Progenitor cell of endocrine pancreas (in vitro differentiated cells): ENCODE measurements at regions not wholly inside any gene's neighbourhood (a gene's known extent, or its start where the extent isn't known, plus 50 kb on each side); places are given as distances from the start of the nearest gene placed in this dataset.

ENCODE experiments used
- DNase-seq: peaks from one replicate; pipeline ENCODE4 v3.0.0; 2021; ENCODE audit warnings: low spot score; ENCODE audit not compliant: unreplicated experiment
- H3K27ac Mint-ChIP-seq: 2 replicates; pipeline ENCODE4 v1.8.0; 2021; ENCODE audit warnings: mild to moderate bottlenecking, moderate library complexity, mixed read lengths
- H3K27me3 Mint-ChIP-seq: 2 replicates; pipeline ENCODE4 v1.8.0; 2021; ENCODE audit warnings: mixed read lengths
- H3K36me3 Mint-ChIP-seq: 2 replicates; pipeline ENCODE4 v1.8.0; 2022; ENCODE audit warnings: mixed read lengths; ENCODE audit not compliant: insufficient read depth
- H3K4me1 Mint-ChIP-seq: 2 replicates; pipeline ENCODE4 v1.8.0; 2021; ENCODE audit warnings: low read depth, mixed read lengths
- H3K4me3 Mint-ChIP-seq: 2 replicates; pipeline ENCODE4 v1.8.0; 2021; ENCODE audit warnings: low read depth, mild to moderate bottlenecking, moderate library complexity, mixed read lengths
- H3K9me3 Mint-ChIP-seq: 2 replicates; pipeline ENCODE4 v1.8.0; 2021; ENCODE audit warnings: low read depth, mixed read lengths
- TF ChIP-seq, protein P1 (sequence below): fragments of 200-600 bp; sonication (generic); IDR thresholded peaks from one replicate; pipeline ENCODE4 v1.5.0; 2021; ENCODE audit warnings: antibody characterized with exemption, mild to moderate bottlenecking; ENCODE audit not compliant: unreplicated experiment

DNA sequence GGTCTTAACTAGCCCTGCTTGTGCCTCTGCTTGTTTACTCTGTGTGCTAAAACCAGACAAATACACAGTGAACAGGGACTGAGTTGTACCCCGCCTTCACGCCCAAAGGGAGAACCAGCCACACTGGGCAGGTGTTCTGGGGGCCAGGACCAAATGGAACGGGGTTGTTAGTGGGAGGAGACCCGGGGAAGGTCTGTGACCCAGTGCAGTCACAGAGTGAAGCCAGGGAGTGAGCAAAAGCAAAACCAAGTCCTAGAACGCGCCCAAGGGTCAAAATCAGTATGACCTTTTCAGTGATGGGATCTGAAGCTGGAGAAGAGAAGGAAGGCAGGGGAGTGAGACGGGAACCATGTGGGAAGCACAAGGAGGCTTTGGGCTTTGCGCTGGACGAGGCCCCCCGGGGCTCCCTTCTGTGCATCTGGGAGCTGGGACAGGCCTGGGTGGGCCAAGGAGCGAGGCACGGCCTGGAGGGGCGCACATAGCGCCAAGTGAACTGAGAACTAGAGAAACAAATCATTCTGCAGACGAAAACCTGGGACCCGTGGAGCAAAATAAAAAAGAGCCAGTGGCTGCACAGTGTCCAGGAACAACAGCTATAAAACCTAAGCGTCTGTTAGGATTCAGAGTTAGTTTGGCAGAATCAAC, 78.3 kb upstream of the ALDH1A3 start:
- Mint-ChIP-seq H3K9me3 (peaks cover 11% of the 10 kb centered on the region), H3K27ac (no peak overlapping the region), H3K36me3 (no peaks in the 10 kb centered on the region), H3K4me1 (no peaks in the 10 kb centered on the region), H3K27me3 (no peaks in the 10 kb centered on the region), H3K4me3 (no peak overlapping the region)
- DNase-seq = no peak
- TF ChIP-seq, protein P1, sequence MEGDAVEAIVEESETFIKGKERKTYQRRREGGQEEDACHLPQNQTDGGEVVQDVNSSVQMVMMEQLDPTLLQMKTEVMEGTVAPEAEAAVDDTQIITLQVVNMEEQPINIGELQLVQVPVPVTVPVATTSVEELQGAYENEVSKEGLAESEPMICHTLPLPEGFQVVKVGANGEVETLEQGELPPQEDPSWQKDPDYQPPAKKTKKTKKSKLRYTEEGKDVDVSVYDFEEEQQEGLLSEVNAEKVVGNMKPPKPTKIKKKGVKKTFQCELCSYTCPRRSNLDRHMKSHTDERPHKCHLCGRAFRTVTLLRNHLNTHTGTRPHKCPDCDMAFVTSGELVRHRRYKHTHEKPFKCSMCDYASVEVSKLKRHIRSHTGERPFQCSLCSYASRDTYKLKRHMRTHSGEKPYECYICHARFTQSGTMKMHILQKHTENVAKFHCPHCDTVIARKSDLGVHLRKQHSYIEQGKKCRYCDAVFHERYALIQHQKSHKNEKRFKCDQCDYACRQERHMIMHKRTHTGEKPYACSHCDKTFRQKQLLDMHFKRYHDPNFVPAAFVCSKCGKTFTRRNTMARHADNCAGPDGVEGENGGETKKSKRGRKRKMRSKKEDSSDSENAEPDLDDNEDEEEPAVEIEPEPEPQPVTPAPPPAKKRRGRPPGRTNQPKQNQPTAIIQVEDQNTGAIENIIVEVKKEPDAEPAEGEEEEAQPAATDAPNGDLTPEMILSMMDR = no peak

DNA sequence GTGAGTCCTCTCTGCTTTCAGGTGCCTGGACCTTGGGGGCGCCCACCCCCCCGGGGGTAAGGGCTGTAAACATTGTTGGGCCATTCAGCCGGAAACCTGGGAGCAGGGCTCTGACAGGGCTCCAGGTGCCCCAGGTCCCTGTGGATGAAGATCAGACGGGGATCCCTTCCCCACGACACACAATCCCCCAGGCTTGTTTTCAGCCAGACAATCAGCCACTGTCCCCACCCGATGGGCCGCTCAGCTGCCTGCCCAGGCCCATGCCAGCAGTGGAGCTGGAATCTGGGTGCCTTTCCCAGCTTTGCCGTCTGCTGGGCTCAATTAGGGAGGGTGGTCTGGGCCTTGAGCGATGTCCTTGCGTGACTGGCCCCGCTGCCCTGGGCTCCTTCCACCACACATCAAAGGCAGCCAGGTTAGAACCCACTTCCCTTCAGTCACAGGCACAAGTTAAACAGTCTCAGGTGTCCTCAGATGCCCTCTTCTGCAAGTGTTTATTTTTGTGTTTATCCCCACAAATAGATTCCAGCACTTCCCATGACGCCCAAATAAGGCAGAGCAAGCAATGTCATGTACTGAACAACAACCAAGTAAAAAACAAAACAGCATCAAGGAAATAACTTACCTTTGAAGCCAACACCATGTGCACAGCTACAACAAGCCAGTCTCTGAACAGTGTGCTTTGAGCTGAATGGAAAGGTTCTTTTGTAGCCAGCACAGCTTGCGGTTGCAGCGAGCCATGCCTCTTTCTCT, 77.0 kb upstream of the ALDH1A3 start:
- H3K36me3 Mint-ChIP-seq = no peaks in the 10 kb centered on the region
- no peaks in the 10 kb centered on the region for H3K4me1 Mint-ChIP-seq
- H3K27ac Mint-ChIP-seq = no peak overlapping the region
- no peaks in the 10 kb centered on the region for H3K27me3 Mint-ChIP-seq
- H3K4me3 Mint-ChIP-seq = no peak overlapping the region
- TF ChIP-seq, protein P1 = no peak
- H3K9me3 Mint-ChIP-seq = peaks cover 11% of the 10 kb centered on the region
- no peak for DNase-seq

DNA sequence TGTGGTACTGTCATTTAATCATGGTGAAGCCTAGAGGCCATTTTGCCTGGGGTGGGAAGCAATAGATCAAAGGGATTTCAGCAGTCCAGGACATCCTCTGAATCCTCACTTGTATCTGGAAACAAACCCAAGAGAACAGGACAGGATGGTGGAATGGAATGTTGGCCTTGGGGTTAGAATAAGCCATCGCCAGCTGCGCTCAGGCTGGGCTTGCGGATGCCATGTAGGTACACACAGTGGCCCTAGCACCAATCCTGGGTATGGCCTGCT, 76.5 kb upstream of the ALDH1A3 start:
- H3K36me3 Mint-ChIP-seq = no peaks in the 10 kb centered on the region
- no peak for DNase-seq
- peaks cover 11% of the 10 kb centered on the region for H3K9me3 Mint-ChIP-seq
- H3K27ac Mint-ChIP-seq = no peak overlapping the region
- H3K4me1 Mint-ChIP-seq = no peaks in the 10 kb centered on the region
- H3K27me3 Mint-ChIP-seq = no peaks in the 10 kb centered on the region
- H3K4me3 Mint-ChIP-seq = no peak overlapping the region
- TF ChIP-seq, protein P1 = no peak

DNA sequence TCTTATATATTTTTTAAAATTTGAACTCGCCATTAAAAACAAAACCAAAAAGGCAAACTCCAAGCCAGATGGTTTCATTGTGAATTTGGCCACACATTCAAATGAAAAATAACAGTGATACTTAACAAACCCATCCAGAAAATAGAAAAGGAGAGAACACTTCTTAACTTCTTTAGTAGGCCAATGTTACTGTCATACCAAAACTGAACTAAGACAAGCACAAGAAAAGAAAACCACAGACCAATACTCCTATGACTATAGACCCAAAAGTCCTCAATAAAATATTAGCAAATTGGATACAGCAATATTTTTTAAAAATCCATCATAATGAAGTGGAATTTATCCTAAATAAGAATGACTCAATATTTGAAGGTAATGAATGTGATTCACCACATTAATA, 73.5 kb upstream of the ALDH1A3 start:
- TF ChIP-seq, protein P1 = no peak
- Mint-ChIP-seq H3K36me3 (no peaks in the 10 kb centered on the region), H3K4me3 (no peak overlapping the region), H3K4me1 (no peaks in the 10 kb centered on the region), H3K9me3 (no peaks in the 10 kb centered on the region), H3K27ac (no peak overlapping the region), H3K27me3 (no peaks in the 10 kb centered on the region)
- DNase-seq = no peak

DNA sequence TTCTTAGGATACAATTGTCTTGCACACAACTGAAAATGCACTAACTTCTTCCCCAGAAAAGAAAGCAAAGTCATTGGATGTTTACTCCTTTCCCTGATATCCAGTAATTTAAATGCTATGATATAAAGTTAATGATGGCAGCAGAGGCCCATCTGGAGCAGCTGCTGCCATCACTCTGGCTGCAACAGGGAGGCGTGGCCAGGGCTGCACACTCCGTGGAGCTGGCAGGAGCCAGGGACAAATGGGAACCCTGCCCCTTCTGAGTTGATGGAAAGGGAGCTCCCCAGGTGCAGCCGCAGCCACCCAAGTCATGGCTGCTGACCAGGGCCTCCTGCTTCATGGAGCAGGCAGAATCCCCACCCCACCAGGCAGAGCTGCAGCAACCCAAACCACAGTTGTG, 72.6 kb upstream of the ALDH1A3 start:
- no peak overlapping the region for H3K27ac Mint-ChIP-seq
- no peaks in the 10 kb centered on the region for H3K27me3 Mint-ChIP-seq
- no peaks in the 10 kb centered on the region for H3K36me3 Mint-ChIP-seq
- TF ChIP-seq, protein P1 = no peak
- H3K4me3 Mint-ChIP-seq = no peak overlapping the region
- no peaks in the 10 kb centered on the region for H3K9me3 Mint-ChIP-seq
- DNase-seq = no peak
- no peaks in the 10 kb centered on the region for H3K4me1 Mint-ChIP-seq
